ENCODE measurements at regions not wholly inside any gene's neighbourhood (a gene's known extent, or its start where the extent isn't known, plus 50 kb on each side); places are given as distances from the start of the nearest gene placed in this dataset.
A peak's percentile ranks its signal among the peaks of the same experiment; 100 is the strongest.

DNA sequence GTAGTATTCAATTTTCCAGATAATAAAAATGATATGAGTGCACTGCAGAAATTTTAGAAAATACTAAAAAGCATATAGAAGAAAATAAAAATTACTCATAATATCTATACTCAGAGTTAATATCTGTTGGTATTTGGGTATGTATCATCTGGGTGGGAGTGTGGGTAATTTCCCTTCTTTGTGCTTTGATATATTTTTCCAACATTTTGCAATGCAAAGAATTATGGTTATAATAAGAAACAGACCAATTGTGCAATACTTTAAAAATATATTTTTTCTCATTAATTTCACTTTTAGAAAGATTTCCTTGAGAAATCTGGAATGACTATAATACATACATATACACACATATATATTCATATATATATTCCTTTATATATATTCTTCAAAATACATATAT, 665.7 kb downstream of the ADGRL2 start:
- Histone ChIP-seq H2BK5ac (ENCODE audit: low read depth, low read length, poor library complexity, severe bottlenecking) (no peak overlapping the region), H3K18ac (ENCODE audit: low read depth, low read length) (no peak overlapping the region), H3K23ac (ENCODE audit: low read depth, low read length) (no peak overlapping the region), H3K4ac (ENCODE audit: low read depth, low read length) (no peak overlapping the region), H4K91ac (ENCODE audit: insufficient read depth, low read depth, low read length) (no peak overlapping the region), H3K4me1 (ENCODE audit: control insufficient read depth, insufficient read depth, low read length) (no peaks in the 10 kb centered on the region), H2AK9ac (replicated peaks; ENCODE audit: low read depth, low read length, poor library complexity) (no peak overlapping the region), H2AK5ac (ENCODE audit: low read depth, low read length) (no peak overlapping the region), H3K14ac (replicated peaks; ENCODE audit: low read depth, low read length) (no peak overlapping the region), H3K27me3 (ENCODE audit: control insufficient read depth, insufficient read depth, low read length) (no peaks in the 10 kb centered on the region), H3K56ac (ENCODE audit: extremely low read depth, insufficient read depth, low read length) (no peak overlapping the region), H3K79me1 (ENCODE audit: low read depth in 1 of 2, low read length in 2 of 2) (no peaks in the 10 kb centered on the region), H4K8ac (ENCODE audit: low read depth in 2 of 2, low read length in 2 of 2) (no peak overlapping the region), H3K9me3 (ENCODE audit: control insufficient read depth, insufficient read depth, low read length) (no peaks in the 10 kb centered on the region), H3K9ac (ENCODE audit: low read depth, low read length) (no peak overlapping the region), H3K4me2 (ENCODE audit: low read depth, low read length) (no peak overlapping the region), H2BK20ac (ENCODE audit: low read depth, low read length) (no peak overlapping the region), H3K9me1 (ENCODE audit: insufficient read depth, low read length) (no peaks in the 10 kb centered on the region), H3K27ac (ENCODE audit: insufficient read depth, low read length) (no peak overlapping the region), H2BK15ac (ENCODE audit: low read depth, low read length) (no peak overlapping the region), H3K4me3 (ENCODE audit: insufficient read depth, low read depth, low read length) (no peak overlapping the region), H4K5ac (ENCODE audit: low read depth, low read length) (no peak overlapping the region), H2AFZ (replicated peaks; ENCODE audit: low read length, poor library complexity) (no peak overlapping the region), H2BK120ac (ENCODE audit: low read depth, low read length) (no peak overlapping the region), H4K20me1 (ENCODE audit: insufficient read depth, low read length) (no peaks in the 10 kb centered on the region), H3K36me3 (ENCODE audit: control insufficient read depth, insufficient read depth, low read length) (no peaks in the 10 kb centered on the region)
- in situ Hi-C loops (cut with MboI; ENCODE audit: low sequenced_read_pairs) (no loop called here), intact Hi-C loops (cut with micrococcal nuclease) (no loop called here), dilution Hi-C loops (cut with HindIII; ENCODE audit: low sequenced_read_pairs, unreplicated experiment) (no loop called here)
- TF ChIP-seq CEBPB (IDR thresholded peaks at IDR 0.05; ENCODE audit: low read depth, low read length) (0 out of 2 replicates have a peak, but pooled peaks have one; percentile 3), POLR2A (IDR thresholded peaks at IDR 0.05; ENCODE audit: low read depth, low read length) (no peak), RCOR1 (IDR thresholded peaks at IDR 0.05; ENCODE audit: insufficient replicate concordance, low read length) (no peak), NFE2L2 (IDR thresholded peaks at IDR 0.05; ENCODE audit: low read depth, low read length) (no peak), BHLHE40 (IDR thresholded peaks at IDR 0.05; ENCODE audit: low read depth, low read length) (no peak), CHD1 (IDR thresholded peaks at IDR 0.05; ENCODE audit: low read depth, low read length) (no peak)
- ChIA-PET POLR2A (ENCODE audit: unreplicated experiment) (no interaction called here), CTCF (no interaction called here)
- no peak for ATAC-seq (ENCODE audit: low read depth)
- DNase-seq, result no peak
- no TSS peak for BruUV-seq (replicated peaks)
